ENCODE measurements at regions not wholly inside any gene's neighbourhood (a gene's known extent, or its start where the extent isn't known, plus 50 kb on each side); places are given as distances from the start of the nearest gene placed in this dataset.
"Not testable (repeated sequence)": the region's sequence is repeated elsewhere in the genome, so short reads cannot be mapped to it uniquely, and the experiment has no call there.

GRCh38 chr11:37370817-37371216, 772.8 kb upstream of the RAG2 start:
- no peak for DNase-seq

GRCh38 chr11:37364246-37364839, 766.3 kb upstream of the RAG2 start:
- DNase-seq = no peak

- DNase-seq = no peak
Measured at GRCh38 chr11:37353192-37353591, 755.2 kb upstream of the RAG2 start.

GRCh38 chr11:37352485-37352884, 754.4 kb upstream of the RAG2 start:
- DNase-seq = no peak

- DNase-seq = no peak
Measured at GRCh38 chr11:37343290-37343689, 745.3 kb upstream of the RAG2 start.

- no peak for DNase-seq
Measured at GRCh38 chr11:37336401-37336800, 738.4 kb upstream of the RAG2 start.

- no peak for DNase-seq
Measured at GRCh38 chr11:37333345-37333744, 735.3 kb upstream of the RAG2 start.

- no peak for DNase-seq
Measured at GRCh38 chr11:37323843-37324242, 725.8 kb upstream of the RAG2 start.

- DNase-seq = no peak
Measured at GRCh38 chr11:37322333-37323194, 724.5 kb upstream of the RAG2 start.

GRCh38 chr11:37320921-37321320, 722.9 kb upstream of the RAG2 start:
- DNase-seq = no peak

- no peak for DNase-seq
Measured at GRCh38 chr11:37317803-37318202, 719.8 kb upstream of the RAG2 start.

- DNase-seq = no peak
Measured at GRCh38 chr11:37313266-37313665, 715.2 kb upstream of the RAG2 start.

- DNase-seq = no peak
Measured at GRCh38 chr11:37306563-37306962, 708.5 kb upstream of the RAG2 start.

- DNase-seq = not testable (repeated sequence)
Measured at GRCh38 chr11:37301405-37301804, 703.4 kb upstream of the RAG2 start.

GRCh38 chr11:37298173-37298572, 700.1 kb upstream of the RAG2 start:
- DNase-seq = no peak

GRCh38 chr11:37286890-37287289, 688.9 kb upstream of the RAG2 start:
- DNase-seq = no peak

GRCh38 chr11:37282367-37282766, 684.3 kb upstream of the RAG2 start:
- no peak for DNase-seq

GRCh38 chr11:37280200-37280599, 682.2 kb upstream of the RAG2 start:
- no peak for DNase-seq

- no peak for DNase-seq
Measured at GRCh38 chr11:37277896-37278465, 679.9 kb upstream of the RAG2 start.

- DNase-seq = no peak
Measured at GRCh38 chr11:37264783-37265182, 666.7 kb upstream of the RAG2 start.

GRCh38 chr11:37264060-37264459, 666.0 kb upstream of the RAG2 start:
- no peak for DNase-seq

- DNase-seq = not testable (repeated sequence)
Measured at GRCh38 chr11:37263467-37263866, 665.4 kb upstream of the RAG2 start.

GRCh38 chr11:37259734-37260133, 661.7 kb upstream of the RAG2 start:
- DNase-seq = no peak

- DNase-seq = no peak
Measured at GRCh38 chr11:37248145-37248544, 650.1 kb upstream of the RAG2 start.

Measured in activated CD4-positive, alpha-beta T cell treated with anti-CD3 and anti-CD28 coated beads for 48 hours (primary cell).